IMR-90 (cell line): ENCODE measurements at regions not wholly inside any gene's neighbourhood (a gene's known extent, or its start where the extent isn't known, plus 50 kb on each side); places are given as distances from the start of the nearest gene placed in this dataset.

Source experiments
- ATAC-seq: fragments of 200-7000 bp; cut with Tn5 transposase; 2 replicates; pipeline ENCODE4 v1.9.1; 2020; ENCODE audit warnings: low read depth, mild to moderate bottlenecking, moderate library complexity
- BruUV-seq: library from RNA; stranded (reverse); fragments of 400-500 nt; replicated peaks from 2 replicates; lab custom pipeline; 2021; lab: Mats Ljungman, UMichigan
- CTCF ChIA-PET: fragments of 300-600 bp; formaldehyde crosslinking; extraction: SDS; loops from one replicate; lab custom pipeline; 2021; ENCODE audit warnings: antibody characterized with exemption; lab: Yijun Ruan, JAX
- POLR2A ChIA-PET: fragments of 300-600 bp; sonication (Branson Sonifier 250); formaldehyde crosslinking; loops from one replicate; lab custom pipeline; 2022; ENCODE audit warnings: antibody characterized with exemption; ENCODE audit not compliant: unreplicated experiment; lab: Charles Lee
- DNase-seq: peaks from one replicate; pipeline ENCODE4 v3.0.0; 2013
- H2AFZ ChIP-seq: replicated peaks from 2 replicates; pipeline ENCODE3; 2013; ENCODE audit warnings: low read length, mild to moderate bottlenecking; ENCODE audit not compliant: poor library complexity
- H2AK5ac ChIP-seq: 2 replicates; pipeline ENCODE4 v1.6.1; 2013; ENCODE audit warnings: low read depth, low read length, inconsistent platforms
- H2AK9ac ChIP-seq: replicated peaks from 2 replicates; pipeline ENCODE3; 2013; ENCODE audit warnings: mild to moderate bottlenecking, low read depth, low read length, moderate library complexity; ENCODE audit not compliant: poor library complexity
- H2BK120ac ChIP-seq: 2 replicates; pipeline ENCODE4 v1.6.1; 2013; ENCODE audit warnings: low read depth, low read length, inconsistent platforms
- H2BK15ac ChIP-seq: 3 replicates; pipeline ENCODE4 v1.6.1; 2013; ENCODE audit warnings: low read depth, low read length, inconsistent platforms
- H2BK20ac ChIP-seq: 2 replicates; pipeline ENCODE4 v1.6.1; 2013; ENCODE audit warnings: low read depth, mild to moderate bottlenecking, inconsistent platforms, low read length, moderate library complexity
- H2BK5ac ChIP-seq: 2 replicates; pipeline ENCODE4 v1.6.1; 2013; ENCODE audit warnings: mild to moderate bottlenecking, low read depth, low read length, inconsistent platforms; ENCODE audit not compliant: poor library complexity, severe bottlenecking
- H3K14ac ChIP-seq: replicated peaks from 2 replicates; pipeline ENCODE4 v1.6.1; 2013; ENCODE audit warnings: low read depth, low read length, inconsistent platforms
- H3K18ac ChIP-seq: 2 replicates; pipeline ENCODE4 v1.6.1; 2013; ENCODE audit warnings: low read depth, low read length, control low read depth
- H3K23ac ChIP-seq: 2 replicates; pipeline ENCODE4 v1.6.1; 2013; ENCODE audit warnings: low read depth, low read length, inconsistent platforms
- H3K27ac ChIP-seq: 2 replicates; pipeline ENCODE4 v1.5.1; 2013; ENCODE audit warnings: mild to moderate bottlenecking, control low read depth, low read length; ENCODE audit not compliant: insufficient read depth
- H3K27me3 ChIP-seq: 2 replicates; pipeline ENCODE4 v1.6.1; 2013; ENCODE audit warnings: low read length; ENCODE audit not compliant: control insufficient read depth, insufficient read depth
- H3K36me3 ChIP-seq: 2 replicates; pipeline ENCODE4 v1.6.1; 2013; ENCODE audit warnings: low read length, mixed read lengths; ENCODE audit not compliant: control insufficient read depth, insufficient read depth
- H3K4ac ChIP-seq: 2 replicates; pipeline ENCODE4 v1.6.1; 2013; ENCODE audit warnings: low read depth, low read length, inconsistent platforms
- H3K4me1 ChIP-seq: 2 replicates; pipeline ENCODE4 v1.6.1; 2013; ENCODE audit warnings: low read length, mixed read lengths; ENCODE audit not compliant: control insufficient read depth, insufficient read depth
- H3K4me2 ChIP-seq: 2 replicates; pipeline ENCODE4 v1.6.1; 2013; ENCODE audit warnings: low read depth, mild to moderate bottlenecking, control low read depth, low read length, moderate library complexity
- H3K4me3 ChIP-seq: 2 replicates; pipeline ENCODE4 v1.5.1; 2013; ENCODE audit warnings: low read depth, mild to moderate bottlenecking, control low read depth, low read length, moderate library complexity; ENCODE audit not compliant: insufficient read depth
- H3K56ac ChIP-seq: 2 replicates; pipeline ENCODE4 v1.6.1; 2013; ENCODE audit warnings: low read length, inconsistent platforms; ENCODE audit not compliant: insufficient read depth; ENCODE audit errors: extremely low read depth
- H3K79me1 ChIP-seq, 2 experiments: 2 replicates each; pipeline ENCODE4 v1.6.1; 2013; ENCODE audit warnings: low read length in 2 of 2, inconsistent platforms in 1 of 2, low read depth in 1 of 2
- H3K9ac ChIP-seq: 2 replicates; pipeline ENCODE4 v1.6.1; 2013; ENCODE audit warnings: low read depth, low read length, control low read depth
- H3K9me1 ChIP-seq: 2 replicates; pipeline ENCODE4 v1.6.1; 2013; ENCODE audit warnings: low read length, inconsistent platforms; ENCODE audit not compliant: insufficient read depth
- H3K9me3 ChIP-seq: 2 replicates; pipeline ENCODE4 v1.6.1; 2013; ENCODE audit warnings: low read length; ENCODE audit not compliant: control insufficient read depth, insufficient read depth
- H4K20me1 ChIP-seq: 2 replicates; pipeline ENCODE4 v1.6.1; 2013; ENCODE audit warnings: low read length, inconsistent platforms; ENCODE audit not compliant: insufficient read depth
- H4K5ac ChIP-seq: 2 replicates; pipeline ENCODE4 v1.6.1; 2013; ENCODE audit warnings: mild to moderate bottlenecking, low read depth, low read length, control low read depth
- H4K8ac ChIP-seq, 2 experiments: 2 replicates each; pipeline ENCODE4 v1.6.1; 2013; ENCODE audit warnings: low read depth in 2 of 2, low read length in 2 of 2, control low read depth in 1 of 2, inconsistent platforms in 1 of 2
- H4K91ac ChIP-seq: 2 replicates; pipeline ENCODE4 v1.6.1; 2013; ENCODE audit warnings: low read depth, low read length, inconsistent platforms; ENCODE audit not compliant: insufficient read depth
- BHLHE40 ChIP-seq: fragments of 150-350 bp; IDR thresholded peaks from 2 replicates; pipeline ENCODE4 v1.6.1; 2016; ENCODE audit warnings: mild to moderate bottlenecking, low read depth, low read length
- MAFK ChIP-seq: IDR thresholded peaks from 2 replicates; pipeline ENCODE4 v1.6.1; 2012; ENCODE audit warnings: low read depth, low read length, improper control_type of control experiment
- MXI1 ChIP-seq: IDR thresholded peaks from 2 replicates; pipeline ENCODE4 v1.6.1; 2012; ENCODE audit warnings: low read depth, mild to moderate bottlenecking, low read length, moderate library complexity, borderline replicate concordance
- WGBS, 2 experiments: methylation state at CpG; one replicate each; pipeline versions ENCODE4 v1.1.5 to v1.1.7; 2013; ENCODE audit warnings: missing lambda C conversion rate in 2 of 2; ENCODE audit not compliant: insufficient read length in 1 of 2; ENCODE audit errors: extremely low coverage in 2 of 2; 5-methylcytosine and 5-hydroxymethylcytosine counted together
- dilution Hi-C: fragments of 300-500 bp; cut with HindIII; formaldehyde crosslinking; loops from one replicate; pipeline ENCODE4 v1.14.3; 2018; ENCODE audit warnings: low sequenced_read_pairs; ENCODE audit not compliant: unreplicated experiment
- in situ Hi-C: fragments of 300-500 bp; cut with MboI; formaldehyde crosslinking; loops from 3 replicates; pipeline ENCODE4 v1.14.3; 2019; ENCODE audit warnings: low sequenced_read_pairs, inconsistent platforms, mixed read lengths
- intact Hi-C: fragments of 100-400 bp; cut with micrococcal nuclease; formaldehyde crosslinking; loops from 2 replicates; pipeline ENCODE4 v1.10.0; 2022

DNA sequence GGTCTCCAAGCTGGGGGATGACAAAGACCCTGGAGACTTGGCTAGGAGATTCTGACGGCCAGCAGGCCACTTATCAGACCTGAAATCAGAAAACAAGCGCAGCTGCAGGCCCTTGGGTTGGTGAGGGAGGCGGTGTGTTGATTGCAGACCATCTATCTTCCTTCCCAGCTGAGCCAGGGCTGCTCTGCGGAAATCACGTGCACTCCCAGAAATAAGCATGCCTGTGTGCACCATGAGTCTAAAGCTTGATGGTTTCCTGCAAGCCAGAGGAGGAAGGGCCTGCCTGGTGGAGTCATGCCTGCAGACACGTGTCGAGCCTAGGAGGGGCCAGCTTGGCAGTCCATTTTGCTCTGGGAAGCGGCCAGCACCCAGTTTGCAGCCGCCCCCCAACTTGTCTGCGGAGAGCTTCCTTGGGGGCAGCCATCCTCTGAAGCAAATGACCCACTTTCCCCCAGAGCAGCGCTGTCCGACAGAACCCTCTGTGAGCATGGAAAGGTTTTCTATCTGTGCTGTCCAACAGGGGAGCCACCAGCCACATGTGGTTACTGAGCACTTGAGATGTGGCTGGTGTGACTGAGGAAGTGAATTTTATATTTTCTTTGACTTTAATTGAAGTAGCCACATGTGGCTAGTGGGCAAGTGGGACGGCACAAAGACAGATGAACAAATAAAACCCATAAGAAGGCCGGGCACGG lies 175.7 kb upstream of the BCOR start:
- Histone ChIP-seq H3K79me1 (no peaks in the 10 kb centered on the region), H2BK20ac (no peak overlapping the region), H3K4me2 (no peak overlapping the region), H4K91ac (no peak overlapping the region), H3K4me3 (no peak overlapping the region), H3K4ac (no peak overlapping the region), H4K8ac (no peak overlapping the region), H2AK5ac (no peak overlapping the region), H4K20me1 (no peaks in the 10 kb centered on the region), H4K5ac (no peak overlapping the region), H3K27ac (no peak overlapping the region), H3K27me3 (peaks cover 2% of the 10 kb centered on the region; the same call in 1 of the 2 replicates), H3K9ac (no peak overlapping the region), H3K36me3 (no peaks in the 10 kb centered on the region), H2BK15ac (no peak overlapping the region), H3K56ac (no peak overlapping the region), H3K14ac (no peak overlapping the region), H3K18ac (no peak overlapping the region), H3K9me3 (peaks cover 12% of the 10 kb centered on the region), H3K9me1 (no peaks in the 10 kb centered on the region), H2AFZ (no peak overlapping the region), H2BK5ac (no peak overlapping the region), H3K4me1 (no peaks in the 10 kb centered on the region), H2AK9ac (no peak overlapping the region), H3K23ac (no peak overlapping the region), H2BK120ac (no peak overlapping the region)
- dilution Hi-C loops (no loop called here), in situ Hi-C loops (no loop called here), intact Hi-C loops (no loop called here)
- ATAC-seq (no peak), DNase-seq (peak; percentile 35)
- ChIA-PET POLR2A (no interaction called here), CTCF (no interaction called here)
- BruUV-seq, result no TSS peak
- TF ChIP-seq BHLHE40 (peak; percentile 51; the same call in 1 of the 2 replicates), MXI1 (peak; percentile 17; the same call in 1 of the 2 replicates), MAFK (no peak)
- WGBS, 2 experiments, result 58% methylated on average over 4 of the region's 15 CpGs; no CpG with 5 or more reads in 1 of the 2 experiments
